ENCODE measurements at regions not wholly inside any gene's neighbourhood (a gene's known extent, or its start where the extent isn't known, plus 50 kb on each side); places are given as distances from the start of the nearest gene placed in this dataset.

DNA sequence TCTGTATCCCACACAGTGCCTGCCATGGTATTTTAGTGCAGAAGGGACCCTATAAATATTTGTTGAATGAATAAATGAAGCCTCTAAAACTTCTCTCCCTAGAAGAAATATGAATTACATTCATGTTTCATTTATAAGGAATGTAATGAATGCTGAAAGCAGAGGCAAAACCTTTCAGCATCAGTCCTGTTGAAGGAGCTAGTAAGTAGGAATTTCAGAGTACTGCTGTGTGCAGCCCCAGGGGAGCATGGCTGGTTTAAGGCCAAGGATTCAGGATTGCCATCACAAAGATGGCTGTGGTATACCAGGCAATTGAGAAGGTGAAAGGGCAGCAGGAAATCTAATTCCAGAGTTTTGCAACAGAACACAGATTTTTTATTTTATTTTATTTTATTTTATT lies 1131.4 kb downstream of the IGSF11 start:
- TF ChIP-seq ISL1 (CRISPR knock-in tag; IDR thresholded peaks at IDR 0.05) (peak; percentile 58), ZNF565 (CRISPR knock-in tag; conservative IDR thresholded peaks at IDR 0.05; ENCODE audit: low read depth) (no peak)
- ATAC-seq, result peak; percentile 81

DNA sequence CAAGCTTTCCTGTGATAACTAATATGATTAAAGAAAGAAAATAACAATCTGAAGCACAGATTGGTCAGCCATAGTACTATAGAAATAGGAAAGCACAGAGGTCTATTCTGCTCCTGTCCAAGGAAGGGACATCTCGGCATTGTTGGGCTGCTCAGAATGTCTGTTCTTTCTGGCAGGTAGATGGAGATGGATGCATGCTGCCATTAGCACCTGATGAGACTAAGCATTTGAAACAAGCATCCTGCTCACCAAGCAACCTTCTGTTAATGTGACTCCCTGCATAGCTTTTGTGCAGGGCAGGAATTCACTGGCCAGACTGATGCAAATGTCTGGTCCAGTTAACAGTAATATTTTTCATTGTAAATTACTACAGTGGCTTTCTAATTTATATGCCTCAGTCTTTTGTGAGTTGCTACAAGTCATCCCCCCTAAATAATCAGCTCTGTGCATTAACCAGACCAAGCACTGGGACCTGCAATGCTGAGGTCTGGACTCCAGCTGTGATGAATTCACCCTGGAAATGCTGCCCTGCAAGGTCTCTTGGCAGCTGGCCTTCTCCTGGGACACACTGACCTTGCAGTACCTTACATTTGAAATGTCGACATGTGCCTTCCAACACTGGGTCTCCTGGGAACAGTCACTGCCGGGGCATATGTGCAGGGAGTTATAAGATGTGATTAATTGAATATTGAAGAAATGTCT lies 1123.7 kb downstream of the IGSF11 start:
- TF ChIP-seq, protein P1, sequence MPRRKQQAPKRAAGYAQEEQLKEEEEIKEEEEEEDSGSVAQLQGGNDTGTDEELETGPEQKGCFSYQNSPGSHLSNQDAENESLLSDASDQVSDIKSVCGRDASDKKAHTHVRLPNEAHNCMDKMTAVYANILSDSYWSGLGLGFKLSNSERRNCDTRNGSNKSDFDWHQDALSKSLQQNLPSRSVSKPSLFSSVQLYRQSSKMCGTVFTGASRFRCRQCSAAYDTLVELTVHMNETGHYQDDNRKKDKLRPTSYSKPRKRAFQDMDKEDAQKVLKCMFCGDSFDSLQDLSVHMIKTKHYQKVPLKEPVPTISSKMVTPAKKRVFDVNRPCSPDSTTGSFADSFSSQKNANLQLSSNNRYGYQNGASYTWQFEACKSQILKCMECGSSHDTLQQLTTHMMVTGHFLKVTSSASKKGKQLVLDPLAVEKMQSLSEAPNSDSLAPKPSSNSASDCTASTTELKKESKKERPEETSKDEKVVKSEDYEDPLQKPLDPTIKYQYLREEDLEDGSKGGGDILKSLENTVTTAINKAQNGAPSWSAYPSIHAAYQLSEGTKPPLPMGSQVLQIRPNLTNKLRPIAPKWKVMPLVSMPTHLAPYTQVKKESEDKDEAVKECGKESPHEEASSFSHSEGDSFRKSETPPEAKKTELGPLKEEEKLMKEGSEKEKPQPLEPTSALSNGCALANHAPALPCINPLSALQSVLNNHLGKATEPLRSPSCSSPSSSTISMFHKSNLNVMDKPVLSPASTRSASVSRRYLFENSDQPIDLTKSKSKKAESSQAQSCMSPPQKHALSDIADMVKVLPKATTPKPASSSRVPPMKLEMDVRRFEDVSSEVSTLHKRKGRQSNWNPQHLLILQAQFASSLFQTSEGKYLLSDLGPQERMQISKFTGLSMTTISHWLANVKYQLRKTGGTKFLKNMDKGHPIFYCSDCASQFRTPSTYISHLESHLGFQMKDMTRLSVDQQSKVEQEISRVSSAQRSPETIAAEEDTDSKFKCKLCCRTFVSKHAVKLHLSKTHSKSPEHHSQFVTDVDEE (CRISPR knock-in tag; IDR thresholded peaks at IDR 0.05), result peak; percentile 97
- TF ChIP-seq ISL1 (CRISPR knock-in tag; IDR thresholded peaks at IDR 0.05) (peak; percentile 62), CSDC2 (CRISPR knock-in tag; IDR thresholded peaks at IDR 0.05) (no peak), ZNF8 (CRISPR knock-in tag; IDR thresholded peaks at IDR 0.05) (peak; percentile 15; the same call in 1 of the 2 replicates), ZC3H10 (CRISPR knock-in tag; IDR thresholded peaks at IDR 0.05) (no peak), ZFP3 (CRISPR knock-in tag; IDR thresholded peaks at IDR 0.05) (no peak), SNAI2 (CRISPR knock-in tag; IDR thresholded peaks at IDR 0.05) (0 out of 2 replicates have a peak, but pooled peaks have one; percentile 17), OSR1 (CRISPR knock-in tag; IDR thresholded peaks at IDR 0.05) (no peak), PPARA (CRISPR knock-in tag; IDR thresholded peaks at IDR 0.05; ENCODE audit: borderline replicate concordance) (0 out of 2 replicates have a peak, but pooled peaks have one; percentile 4), ZFP30 (CRISPR knock-in tag; IDR thresholded peaks at IDR 0.05) (no peak), RARB (CRISPR knock-in tag; IDR thresholded peaks at IDR 0.05) (no peak), BACH2 (CRISPR knock-in tag; IDR thresholded peaks at IDR 0.05; ENCODE audit: borderline replicate concordance) (no peak), ZNF70 (CRISPR knock-in tag; IDR thresholded peaks at IDR 0.05) (peak; percentile 48; the same call in 1 of the 2 replicates), ARNTL (CRISPR knock-in tag; IDR thresholded peaks at IDR 0.05; ENCODE audit: borderline replicate concordance, low read depth) (no peak), TCF4 (CRISPR knock-in tag; IDR thresholded peaks at IDR 0.05; ENCODE audit: borderline replicate concordance) (peak; percentile 99), GLIS3 (CRISPR knock-in tag; IDR thresholded peaks at IDR 0.05) (peak; percentile 28; the same call in 1 of the 2 replicates)
- TF ChIP-seq, protein P2, sequence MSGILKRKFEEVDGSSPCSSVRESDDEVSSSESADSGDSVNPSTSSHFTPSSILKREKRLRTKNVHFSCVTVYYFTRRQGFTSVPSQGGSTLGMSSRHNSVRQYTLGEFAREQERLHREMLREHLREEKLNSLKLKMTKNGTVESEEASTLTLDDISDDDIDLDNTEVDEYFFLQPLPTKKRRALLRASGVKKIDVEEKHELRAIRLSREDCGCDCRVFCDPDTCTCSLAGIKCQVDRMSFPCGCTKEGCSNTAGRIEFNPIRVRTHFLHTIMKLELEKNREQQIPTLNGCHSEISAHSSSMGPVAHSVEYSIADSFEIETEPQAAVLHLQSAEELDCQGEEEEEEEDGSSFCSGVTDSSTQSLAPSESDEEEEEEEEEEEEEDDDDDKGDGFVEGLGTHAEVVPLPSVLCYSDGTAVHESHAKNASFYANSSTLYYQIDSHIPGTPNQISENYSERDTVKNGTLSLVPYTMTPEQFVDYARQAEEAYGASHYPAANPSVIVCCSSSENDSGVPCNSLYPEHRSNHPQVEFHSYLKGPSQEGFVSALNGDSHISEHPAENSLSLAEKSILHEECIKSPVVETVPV (CRISPR knock-in tag; IDR thresholded peaks at IDR 0.05), result no peak; the same call in 1 of the 2 replicates
- TF ChIP-seq, protein P3, sequence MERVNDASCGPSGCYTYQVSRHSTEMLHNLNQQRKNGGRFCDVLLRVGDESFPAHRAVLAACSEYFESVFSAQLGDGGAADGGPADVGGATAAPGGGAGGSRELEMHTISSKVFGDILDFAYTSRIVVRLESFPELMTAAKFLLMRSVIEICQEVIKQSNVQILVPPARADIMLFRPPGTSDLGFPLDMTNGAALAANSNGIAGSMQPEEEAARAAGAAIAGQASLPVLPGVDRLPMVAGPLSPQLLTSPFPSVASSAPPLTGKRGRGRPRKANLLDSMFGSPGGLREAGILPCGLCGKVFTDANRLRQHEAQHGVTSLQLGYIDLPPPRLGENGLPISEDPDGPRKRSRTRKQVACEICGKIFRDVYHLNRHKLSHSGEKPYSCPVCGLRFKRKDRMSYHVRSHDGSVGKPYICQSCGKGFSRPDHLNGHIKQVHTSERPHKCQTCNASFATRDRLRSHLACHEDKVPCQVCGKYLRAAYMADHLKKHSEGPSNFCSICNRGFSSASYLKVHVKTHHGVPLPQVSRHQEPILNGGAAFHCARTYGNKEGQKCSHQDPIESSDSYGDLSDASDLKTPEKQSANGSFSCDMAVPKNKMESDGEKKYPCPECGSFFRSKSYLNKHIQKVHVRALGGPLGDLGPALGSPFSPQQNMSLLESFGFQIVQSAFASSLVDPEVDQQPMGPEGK (CRISPR knock-in tag; IDR thresholded peaks at IDR 0.05; ENCODE audit: borderline replicate concordance), result no peak
- TF ChIP-seq, protein P4, sequence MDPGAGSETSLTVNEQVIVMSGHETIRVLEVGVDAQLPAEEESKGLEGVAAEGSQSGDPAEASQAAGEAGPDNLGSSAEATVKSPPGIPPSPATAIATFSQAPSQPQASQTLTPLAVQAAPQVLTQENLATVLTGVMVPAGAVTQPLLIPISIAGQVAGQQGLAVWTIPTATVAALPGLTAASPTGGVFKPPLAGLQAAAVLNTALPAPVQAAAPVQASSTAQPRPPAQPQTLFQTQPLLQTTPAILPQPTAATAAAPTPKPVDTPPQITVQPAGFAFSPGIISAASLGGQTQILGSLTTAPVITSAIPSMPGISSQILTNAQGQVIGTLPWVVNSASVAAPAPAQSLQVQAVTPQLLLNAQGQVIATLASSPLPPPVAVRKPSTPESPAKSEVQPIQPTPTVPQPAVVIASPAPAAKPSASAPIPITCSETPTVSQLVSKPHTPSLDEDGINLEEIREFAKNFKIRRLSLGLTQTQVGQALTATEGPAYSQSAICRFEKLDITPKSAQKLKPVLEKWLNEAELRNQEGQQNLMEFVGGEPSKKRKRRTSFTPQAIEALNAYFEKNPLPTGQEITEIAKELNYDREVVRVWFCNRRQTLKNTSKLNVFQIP (CRISPR knock-in tag; IDR thresholded peaks at IDR 0.05; ENCODE audit: borderline replicate concordance, low read depth), result peak; percentile 61; the same call in 1 of the 2 replicates
- ATAC-seq, result peak; percentile 83

DNA sequence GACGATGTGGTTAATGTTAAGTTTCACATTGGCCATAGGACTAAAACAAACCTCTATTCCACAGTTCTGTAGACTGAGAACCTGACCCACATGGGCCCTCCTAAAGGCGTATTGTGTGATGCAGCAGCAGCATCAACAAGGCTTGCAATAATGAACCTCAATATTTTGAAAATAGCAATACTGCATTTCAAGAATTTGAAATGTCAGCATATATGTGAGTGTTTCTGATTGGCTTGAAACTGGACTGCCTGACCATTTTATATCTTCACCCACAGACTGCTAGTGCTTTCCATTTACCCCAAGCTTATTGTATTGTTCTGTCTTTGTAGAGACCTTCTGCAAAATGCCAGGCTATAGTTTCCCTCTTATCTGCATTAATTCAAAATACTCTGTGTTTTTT lies 1122.3 kb downstream of the IGSF11 start:
- TF ChIP-seq BACH2 (CRISPR knock-in tag; IDR thresholded peaks at IDR 0.05; ENCODE audit: borderline replicate concordance) (no peak), ZC3H10 (CRISPR knock-in tag; IDR thresholded peaks at IDR 0.05) (no peak), PPARA (CRISPR knock-in tag; IDR thresholded peaks at IDR 0.05; ENCODE audit: borderline replicate concordance) (no peak), ESRRG (CRISPR knock-in tag; IDR thresholded peaks at IDR 0.05) (no peak), SNAI2 (CRISPR knock-in tag; IDR thresholded peaks at IDR 0.05) (no peak), CSDC2 (CRISPR knock-in tag; IDR thresholded peaks at IDR 0.05) (no peak)
- ATAC-seq, result no peak

All from SK-N-SH treated with all-trans-retinoic acid at 6 μM for 48 hours (cell line).